Kidney (tissue), 13 donors: ENCODE measurements at regions not wholly inside any gene's neighbourhood (a gene's known extent, or its start where the extent isn't known, plus 50 kb on each side); places are given as distances from the start of the nearest gene placed in this dataset.

ENCODE experiments used
- DNase-seq, 5 donors: peaks; one replicate each; pipeline ENCODE4 v3.0.0-alpha.2; 2013 to 2020
- FAIRE-seq: peaks from 2 replicates; lab custom pipeline; 2012; peaks lifted over from hg19 to GRCh38; lab: Jason Lieb, UNC
- H3K27ac ChIP-seq, 2 donors: one replicate each; pipeline ENCODE4 v1.7.0; 2013; ENCODE audit warnings: low read depth in 2 of 2, low read length in 2 of 2, inconsistent platforms in 1 of 2
- H3K27me3 ChIP-seq: one replicate; pipeline ENCODE4 v1.7.1; 2013; ENCODE audit warnings: low read length, inconsistent platforms; ENCODE audit not compliant: control insufficient read depth, insufficient read depth
- H3K36me3 ChIP-seq, 3 donors: one replicate each; pipeline versions ENCODE4 v1.7.0 to v1.7.1; 2013; ENCODE audit warnings: low read length in 3 of 3, control low read depth in 1 of 3, inconsistent platforms in 1 of 3; ENCODE audit not compliant: insufficient read depth in 3 of 3, control insufficient read depth in 2 of 3
- H3K4me1 ChIP-seq, 3 donors: one replicate each; pipeline versions ENCODE4 v1.7.0 to v1.7.1; 2013; ENCODE audit warnings: low read length in 3 of 3, inconsistent platforms in 1 of 3, low read depth in 1 of 3; ENCODE audit not compliant: control insufficient read depth in 2 of 3, insufficient read depth in 2 of 3
- H3K4me3 ChIP-seq, 3 donors: one replicate each; pipeline versions ENCODE4 v1.7.0 to v1.8.1; 2013; ENCODE audit warnings: low read length in 3 of 3, control low read depth in 1 of 3, inconsistent platforms in 1 of 3
- H3K9ac ChIP-seq, 3 donors: one replicate each; pipeline versions ENCODE4 v1.7.0 to v1.7.1; 2013; ENCODE audit warnings: low read length in 3 of 3, control low read depth in 1 of 3, inconsistent platforms in 1 of 3
- H3K9me3 ChIP-seq, 3 donors: one replicate each; pipeline versions ENCODE4 v1.7.0 to v1.7.1; 2013; ENCODE audit warnings: low read length in 3 of 3, control low read depth in 1 of 3, inconsistent platforms in 1 of 3; ENCODE audit not compliant: control insufficient read depth in 2 of 3, insufficient read depth in 1 of 3
- intact Hi-C: fragments of 100-400 bp; cut with DNase I; formaldehyde crosslinking; loops from one replicate; pipeline ENCODE4 v1.11.1; 2022
- TF ChIP-seq, protein P1 (sequence below): IDR thresholded peaks from 3 replicates; pipeline ENCODE4 v1.5.1; 2012; ENCODE audit warnings: mild to moderate bottlenecking, moderate library complexity, borderline replicate concordance; ENCODE audit not compliant: insufficient read depth; ENCODE audit errors: extremely low read depth
- donor health status: control.
- donor health status: control.
- donor health status: control.
- donor health status: control.
- donor health status: control.
- donor health status: DM: yes; HTN: yes; CAD: no.
- donor health status: Normal renal cell carcinoma (clear cell type).

DNA sequence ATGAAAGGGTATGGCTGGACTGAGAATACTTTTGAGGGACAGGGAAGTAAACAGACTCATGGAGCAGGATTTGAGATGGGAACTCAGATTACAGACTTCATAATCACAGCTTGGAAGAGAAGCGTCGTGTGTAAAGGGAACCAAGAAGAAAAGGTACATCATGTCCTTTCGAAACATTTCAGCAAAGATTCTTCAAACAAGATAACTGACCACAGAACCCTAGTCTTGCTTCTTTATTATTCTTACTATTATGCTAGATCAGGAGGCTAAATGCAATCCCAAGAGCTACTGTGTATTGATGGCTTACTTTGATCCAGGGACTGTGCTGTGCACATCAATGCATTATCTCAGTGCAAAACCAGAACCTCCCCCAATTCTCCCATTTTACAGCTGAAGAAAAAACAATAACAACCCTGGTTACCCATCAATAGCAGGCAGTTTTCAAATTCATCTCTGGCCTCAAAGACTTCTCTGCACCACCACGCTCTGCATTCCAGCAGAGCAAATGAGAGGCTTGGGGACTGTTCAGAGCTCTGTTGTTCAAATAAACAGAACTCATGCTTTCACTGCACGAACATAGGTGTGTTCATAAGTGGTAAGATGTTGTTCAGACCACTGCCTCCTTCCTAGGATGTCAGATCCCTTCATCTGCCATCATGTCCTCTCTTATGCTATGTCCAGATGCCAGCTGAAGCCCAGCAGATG lies 104.8 kb upstream of the NAV2 start:
- Histone ChIP-seq H3K4me3 (no peak overlapping the region), H3K9ac (no peak overlapping the region), H3K27me3 (no peaks in the 10 kb centered on the region), H3K27ac (no peak overlapping the region), H3K36me3 (no peaks in the 10 kb centered on the region), H3K9me3 (peaks cover 0 to 2% (median 0%) of the 10 kb centered on the region in 3 donors), H3K4me1 (peaks cover 0 to 9% (median 0%) of the 10 kb centered on the region in 3 donors)
- no peak for FAIRE-seq
- intact Hi-C loops = no loop called here
- DNase-seq = no peak
- TF ChIP-seq, protein P1, sequence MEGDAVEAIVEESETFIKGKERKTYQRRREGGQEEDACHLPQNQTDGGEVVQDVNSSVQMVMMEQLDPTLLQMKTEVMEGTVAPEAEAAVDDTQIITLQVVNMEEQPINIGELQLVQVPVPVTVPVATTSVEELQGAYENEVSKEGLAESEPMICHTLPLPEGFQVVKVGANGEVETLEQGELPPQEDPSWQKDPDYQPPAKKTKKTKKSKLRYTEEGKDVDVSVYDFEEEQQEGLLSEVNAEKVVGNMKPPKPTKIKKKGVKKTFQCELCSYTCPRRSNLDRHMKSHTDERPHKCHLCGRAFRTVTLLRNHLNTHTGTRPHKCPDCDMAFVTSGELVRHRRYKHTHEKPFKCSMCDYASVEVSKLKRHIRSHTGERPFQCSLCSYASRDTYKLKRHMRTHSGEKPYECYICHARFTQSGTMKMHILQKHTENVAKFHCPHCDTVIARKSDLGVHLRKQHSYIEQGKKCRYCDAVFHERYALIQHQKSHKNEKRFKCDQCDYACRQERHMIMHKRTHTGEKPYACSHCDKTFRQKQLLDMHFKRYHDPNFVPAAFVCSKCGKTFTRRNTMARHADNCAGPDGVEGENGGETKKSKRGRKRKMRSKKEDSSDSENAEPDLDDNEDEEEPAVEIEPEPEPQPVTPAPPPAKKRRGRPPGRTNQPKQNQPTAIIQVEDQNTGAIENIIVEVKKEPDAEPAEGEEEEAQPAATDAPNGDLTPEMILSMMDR = no peak

DNA sequence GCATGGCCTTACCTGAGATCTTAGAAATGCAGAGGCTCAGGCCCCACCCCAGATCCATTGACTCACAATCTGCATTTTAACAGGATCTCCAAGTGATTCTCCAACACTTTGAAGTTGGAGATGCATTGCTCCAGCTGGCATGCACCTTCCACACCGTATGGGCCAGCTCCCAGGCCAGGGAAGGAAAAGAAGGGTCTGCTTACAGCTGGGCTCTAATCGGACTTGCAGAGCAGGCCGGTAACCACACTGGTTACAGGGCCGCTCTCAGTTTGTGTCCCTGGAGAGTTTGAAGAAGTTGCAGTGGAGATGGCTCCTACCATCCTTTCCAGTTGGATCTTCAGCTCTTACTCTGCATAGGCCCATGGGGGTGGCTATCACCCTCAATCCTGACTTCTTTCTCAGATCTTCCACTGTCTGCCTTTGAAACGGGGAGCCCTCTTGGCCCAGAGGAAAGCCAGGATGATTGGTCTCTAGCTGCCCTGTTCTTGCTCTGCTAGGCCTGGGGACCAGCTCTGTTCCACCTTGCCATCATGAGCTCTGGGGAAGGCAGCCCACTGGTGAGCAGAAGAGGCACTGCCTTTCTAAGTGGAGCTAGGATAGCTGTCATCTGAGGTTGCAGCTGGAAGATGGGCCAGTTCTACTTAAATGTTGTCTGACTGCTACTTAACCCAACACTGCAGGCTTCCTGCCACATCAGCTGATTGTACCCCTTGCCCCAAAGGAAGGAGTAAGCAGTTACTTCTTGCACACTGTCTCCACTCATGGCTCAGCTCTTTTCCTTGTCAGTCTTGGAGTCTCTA lies 105.6 kb upstream of the NAV2 start:
- DNase-seq (no peak), FAIRE-seq (no peak)
- Histone ChIP-seq H3K27me3 (no peaks in the 10 kb centered on the region), H3K4me1 (peaks cover 0 to 9% (median 0%) of the 10 kb centered on the region in 3 donors), H3K27ac (no peak overlapping the region), H3K9me3 (peaks cover 0 to 2% (median 0%) of the 10 kb centered on the region in 3 donors), H3K9ac (no peak overlapping the region), H3K36me3 (no peaks in the 10 kb centered on the region), H3K4me3 (no peak overlapping the region)
- TF ChIP-seq, protein P1 = no peak
- intact Hi-C loops = no loop called here

DNA sequence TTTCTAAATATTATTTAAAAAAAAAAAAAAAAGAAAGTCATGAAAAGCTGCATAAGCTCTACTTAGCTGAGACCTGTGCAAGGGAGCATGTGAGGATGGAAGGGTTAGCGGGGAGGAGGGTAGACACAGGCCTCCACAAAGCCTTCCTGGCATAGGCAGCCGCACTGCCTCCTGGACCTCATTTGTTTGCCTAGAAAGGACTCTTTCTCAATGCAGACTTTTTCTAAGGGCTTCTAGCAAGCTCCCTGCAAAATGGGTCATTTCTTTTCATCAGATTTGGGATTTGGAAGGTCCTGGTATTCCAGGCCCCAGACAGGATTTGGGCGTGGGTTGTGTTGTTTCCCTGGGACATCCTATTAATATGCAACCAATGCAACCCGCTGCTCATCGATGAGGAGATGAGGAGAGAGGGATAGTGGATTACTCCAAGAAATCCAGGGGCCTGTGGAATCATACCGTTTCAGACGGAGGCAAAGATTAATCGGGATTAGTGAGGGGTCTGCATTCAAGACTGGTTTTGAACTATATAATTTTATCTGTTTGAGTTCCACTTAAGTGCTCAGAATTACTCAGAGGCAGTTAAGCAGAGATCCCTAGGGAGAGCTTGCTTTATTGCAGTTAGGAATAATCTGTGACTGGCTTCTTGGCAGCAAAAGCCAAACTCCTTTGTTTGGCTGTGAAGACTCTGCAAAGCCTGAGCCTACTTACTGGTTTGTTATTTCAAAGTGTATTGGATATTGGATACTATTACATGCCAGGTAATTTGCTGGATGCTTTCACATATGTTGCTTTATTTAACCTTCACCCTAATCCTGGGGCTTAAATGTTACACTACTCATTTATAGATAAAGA lies 106.9 kb upstream of the NAV2 start:
- TF ChIP-seq, protein P1 = no peak
- intact Hi-C loops = no loop called here
- no peaks in the 10 kb centered on the region for H3K36me3 ChIP-seq
- no peak overlapping the region for H3K9ac ChIP-seq
- no peaks in the 10 kb centered on the region for H3K27me3 ChIP-seq
- H3K4me1 ChIP-seq = peaks cover 0 to 9% (median 0%) of the 10 kb centered on the region in 3 donors
- no peak overlapping the region for H3K4me3 ChIP-seq
- peak in 2 of 5 donors; percentile 6 to 47 for DNase-seq
- FAIRE-seq = no peak
- H3K9me3 ChIP-seq = peaks cover 0 to 2% (median 0%) of the 10 kb centered on the region in 3 donors
- H3K27ac ChIP-seq = no peak overlapping the region
